ENCODE measurements at regions not wholly inside any gene's neighbourhood (a gene's known extent, or its start where the extent isn't known, plus 50 kb on each side); places are given as distances from the start of the nearest gene placed in this dataset.

DNA sequence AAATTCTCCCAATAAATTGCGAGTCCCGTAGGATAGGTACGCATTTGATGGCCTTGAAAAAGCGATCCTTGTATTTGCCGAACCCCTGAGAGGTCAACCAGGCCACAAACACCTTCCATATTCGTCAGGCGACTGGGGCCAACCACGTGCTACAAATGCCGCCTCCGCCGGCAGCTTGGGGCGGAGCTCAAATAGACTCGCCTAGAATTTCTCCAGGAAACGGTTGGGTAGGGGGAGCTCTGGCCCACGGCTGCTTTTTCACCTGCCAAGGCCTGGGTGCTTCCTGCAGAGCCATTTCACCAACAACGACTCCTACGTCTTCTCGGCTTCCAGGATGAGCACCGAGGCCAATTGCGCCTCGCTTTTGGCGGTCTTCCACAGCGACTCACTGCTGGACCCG is 53.4 kb upstream of the KIF5B start:
- H3K79me2 ChIP-seq (ENCODE audit: control insufficient read depth, insufficient read depth, low read length): no peaks in the 10 kb centered on the region
- no peak overlapping the region for H3K27ac ChIP-seq (ENCODE audit: insufficient read depth, low read length)
- H2AFZ ChIP-seq (ENCODE audit: low read length): no peak overlapping the region
- no peak for TF ChIP-seq EZH2 (IDR thresholded peaks at IDR 0.05; ENCODE audit: low read length, missing control alignments)
- no peak for TF ChIP-seq CTCF (conservative IDR thresholded peaks at IDR 0.05 in 1 of 2, IDR thresholded peaks at IDR 0.05 in 1 of 2; ENCODE audit: low read depth in 1 of 2, low read length in 2 of 2)
- no peaks in the 10 kb centered on the region for H3K9me3 ChIP-seq (ENCODE audit: control insufficient read depth, insufficient read depth, low read depth, low read length)
- no peaks in the 10 kb centered on the region for H3K27me3 ChIP-seq (ENCODE audit: control insufficient read depth, insufficient read depth, low read length)
- H3K36me3 ChIP-seq (ENCODE audit: control insufficient read depth, insufficient read depth, low read length): no peaks in the 10 kb centered on the region
- peaks cover 6% of the 10 kb centered on the region for H3K4me1 ChIP-seq (ENCODE audit: control insufficient read depth, extremely low read depth, insufficient read depth, low read length)
- no peak overlapping the region for H3K4me3 ChIP-seq (replicated peaks in 1 of 4; ENCODE audit: control extremely low read depth in 1 of 4, insufficient read depth in 1 of 4, low read depth in 3 of 4, low read length in 4 of 4)
- H3K4me2 ChIP-seq (ENCODE audit: extremely low read depth, insufficient read depth, low read length): no peak overlapping the region
- H4K20me1 ChIP-seq (ENCODE audit: control insufficient read depth, extremely low read depth, insufficient read depth, low read length): no peaks in the 10 kb centered on the region
- H3K9ac ChIP-seq (ENCODE audit: insufficient read depth, low read length): no peak overlapping the region
- no peak for DNase-seq (ENCODE audit: low read depth in 2 of 2)
